GM19452 (cell line): ENCODE measurements at regions not wholly inside any gene's neighbourhood (a gene's known extent, or its start where the extent isn't known, plus 50 kb on each side); places are given as distances from the start of the nearest gene placed in this dataset.
"Not testable (repeated sequence)": the region's sequence is repeated elsewhere in the genome, so short reads cannot be mapped to it uniquely, and the experiment has no call there.

Source experiments
- ATAC-seq: cut with Tn5 transposase; IDR thresholded peaks from one replicate; pipeline ENCODE4 v1.9.1; 2021; ENCODE audit not compliant: unreplicated experiment

DNA sequence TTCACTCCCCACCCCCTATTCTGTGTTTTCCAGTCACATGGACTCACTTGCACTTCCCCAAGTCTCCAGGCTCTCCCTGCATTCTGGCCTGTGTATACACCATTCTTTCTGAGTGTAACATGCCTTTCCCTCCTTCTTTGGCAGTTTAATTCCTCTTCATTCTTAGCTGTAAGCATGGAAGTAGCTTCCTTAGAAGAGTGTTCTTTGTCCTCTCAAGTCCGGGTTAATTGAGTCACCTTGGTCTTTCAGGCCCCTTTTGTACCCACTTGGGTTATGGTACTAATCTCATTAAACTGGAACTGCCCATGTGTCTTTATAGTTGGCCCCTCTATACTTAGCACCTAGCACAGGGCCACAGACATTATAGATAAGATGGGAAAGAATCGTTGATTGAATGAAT, 525.3 kb upstream of the ADGRL4 start:
- ATAC-seq: no peak

- ATAC-seq: no peak
These were observed 523.9 kb upstream of the ADGRL4 start for GRCh38 chr1:79530476-79530875.

DNA sequence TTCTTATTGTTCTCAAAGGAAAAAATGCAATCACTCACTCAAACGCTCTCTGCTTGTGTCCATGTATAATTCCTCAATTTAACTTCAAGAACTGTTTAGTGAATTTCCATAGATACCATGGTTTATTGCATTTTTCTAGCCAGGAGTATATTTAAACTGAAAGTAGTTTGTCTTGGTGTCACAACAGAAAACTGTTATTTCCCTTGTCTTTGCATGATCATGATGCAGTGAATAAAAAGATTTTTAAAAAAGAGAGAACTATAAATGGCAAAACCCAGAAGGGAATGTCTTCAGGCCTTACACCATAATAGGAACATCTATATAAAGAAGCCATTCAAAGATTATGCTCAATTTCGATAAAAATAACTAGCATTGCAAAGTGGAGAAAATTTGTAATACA, 523.5 kb upstream of the ADGRL4 start:
- ATAC-seq: no peak

DNA sequence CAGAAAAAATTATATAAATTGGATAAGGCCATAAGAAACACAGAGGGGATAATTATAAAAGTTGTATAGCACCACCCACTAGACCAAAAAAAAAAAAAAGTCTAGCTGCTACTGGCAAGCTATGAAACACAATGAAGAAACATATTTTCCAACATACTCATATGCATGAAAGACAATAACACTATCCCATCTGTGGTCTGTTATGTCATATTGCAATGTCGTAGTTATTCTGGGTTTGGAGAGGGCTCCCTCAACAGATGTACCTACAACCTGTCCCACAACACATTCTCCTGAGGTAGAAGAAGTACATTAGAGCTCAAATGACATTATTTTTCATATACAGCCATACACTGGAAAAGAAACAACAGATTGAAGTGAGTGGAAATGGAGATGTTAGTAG, 517.6 kb upstream of the ADGRL4 start:
- no peak for ATAC-seq

- ATAC-seq: no peak
These were observed 512.7 kb upstream of the ADGRL4 start for GRCh38 chr1:79519084-79519760.

DNA sequence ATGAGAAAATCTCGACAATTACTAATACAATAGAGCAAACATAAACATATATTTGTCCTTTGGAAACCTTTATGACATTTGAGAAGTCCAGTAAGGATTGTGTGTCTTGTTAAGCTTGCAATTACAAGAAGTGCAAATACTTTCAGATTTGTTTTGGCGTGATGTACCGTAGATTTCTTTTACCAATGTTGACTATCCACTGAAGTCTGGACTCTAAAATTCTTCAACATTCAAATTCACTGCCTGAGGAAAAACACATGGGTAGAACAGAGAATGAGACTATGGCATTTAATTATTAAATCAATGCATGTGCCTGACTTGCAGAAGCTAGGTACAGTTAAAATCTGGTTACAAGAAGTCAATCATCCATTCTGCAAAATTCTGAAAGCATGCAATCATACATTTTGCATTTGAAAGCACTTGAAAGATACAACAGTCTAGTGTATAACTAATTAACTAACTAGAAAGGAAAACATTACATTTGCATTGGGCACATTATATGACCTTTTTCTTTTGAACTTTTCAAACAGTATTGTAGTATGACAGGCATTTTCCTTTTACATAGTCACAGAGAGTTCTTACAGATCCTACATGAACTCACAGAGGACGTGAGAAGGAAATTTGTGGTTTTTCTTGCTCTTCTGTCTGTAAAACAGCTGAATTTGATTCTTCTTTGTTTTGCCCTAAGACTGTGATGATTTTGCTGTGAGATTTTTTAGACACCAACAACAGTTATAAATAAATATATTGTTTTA, 511.1 kb upstream of the ADGRL4 start:
- no peak for ATAC-seq

DNA sequence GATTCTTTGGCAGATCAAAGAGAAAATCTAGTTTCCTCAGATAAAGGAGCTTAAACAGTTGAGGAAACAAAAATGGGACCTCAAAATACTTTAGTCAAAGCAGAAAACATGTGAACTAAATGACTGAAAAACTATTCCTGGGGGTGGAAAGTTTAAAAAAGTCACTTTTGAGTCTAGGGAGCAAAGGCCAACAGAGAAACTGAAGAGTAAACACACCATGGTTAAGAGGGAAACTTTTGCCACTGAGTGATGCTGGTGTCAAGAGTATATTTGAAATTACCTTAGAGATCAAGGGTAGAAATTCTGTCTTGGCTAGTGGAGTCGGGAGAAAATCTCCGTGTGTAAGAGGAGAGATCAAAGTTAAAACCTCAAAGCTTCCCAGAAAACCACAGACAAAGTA, 501.2 kb upstream of the ADGRL4 start:
- no peak for ATAC-seq

DNA sequence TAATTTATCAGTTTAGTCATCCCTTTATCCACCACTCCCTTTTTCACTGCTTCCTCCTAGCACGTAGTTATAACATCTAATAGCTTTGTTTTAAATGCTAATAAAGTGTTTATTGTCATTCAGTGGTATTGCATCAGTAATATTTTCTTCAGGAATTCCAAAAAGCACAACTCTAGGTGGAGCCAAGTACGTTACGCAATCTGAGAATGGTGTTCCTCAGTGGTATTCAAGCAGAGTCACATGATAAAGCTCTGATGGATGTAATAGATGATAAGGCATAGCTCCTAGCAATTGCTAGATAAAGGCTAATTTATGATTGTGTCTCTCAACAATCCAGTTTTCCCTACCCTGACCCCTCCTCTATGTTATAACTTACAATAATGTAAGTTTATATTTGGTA, 494.6 kb upstream of the ADGRL4 start:
- no peak for ATAC-seq

GRCh38 chr1:79499541-79499940, 493.0 kb upstream of the ADGRL4 start:
- ATAC-seq: no peak

GRCh38 chr1:79497193-79497773, 490.8 kb upstream of the ADGRL4 start:
- ATAC-seq: peak; percentile 88

DNA sequence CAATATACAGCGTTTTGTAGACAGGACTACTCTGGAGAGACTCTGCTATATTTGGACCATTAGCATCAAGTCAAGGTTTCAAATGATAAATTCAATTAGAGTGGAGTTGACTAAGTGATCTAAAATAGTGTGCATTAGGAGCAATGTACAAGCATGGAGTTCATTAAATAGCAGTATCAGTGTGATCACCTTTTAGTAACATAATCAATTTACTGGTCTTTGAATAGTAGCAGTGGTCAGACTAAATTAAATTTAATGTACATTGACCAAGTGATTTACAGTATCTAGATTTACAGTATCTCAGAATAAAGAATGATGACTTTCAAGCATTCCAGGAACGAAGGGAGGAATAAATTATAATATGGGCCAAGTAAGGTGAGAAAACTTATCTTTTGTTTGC, 489.6 kb upstream of the ADGRL4 start:
- no peak for ATAC-seq

- ATAC-seq: not testable (repeated sequence)
These were observed 487.2 kb upstream of the ADGRL4 start for GRCh38 chr1:79493702-79494101.

DNA sequence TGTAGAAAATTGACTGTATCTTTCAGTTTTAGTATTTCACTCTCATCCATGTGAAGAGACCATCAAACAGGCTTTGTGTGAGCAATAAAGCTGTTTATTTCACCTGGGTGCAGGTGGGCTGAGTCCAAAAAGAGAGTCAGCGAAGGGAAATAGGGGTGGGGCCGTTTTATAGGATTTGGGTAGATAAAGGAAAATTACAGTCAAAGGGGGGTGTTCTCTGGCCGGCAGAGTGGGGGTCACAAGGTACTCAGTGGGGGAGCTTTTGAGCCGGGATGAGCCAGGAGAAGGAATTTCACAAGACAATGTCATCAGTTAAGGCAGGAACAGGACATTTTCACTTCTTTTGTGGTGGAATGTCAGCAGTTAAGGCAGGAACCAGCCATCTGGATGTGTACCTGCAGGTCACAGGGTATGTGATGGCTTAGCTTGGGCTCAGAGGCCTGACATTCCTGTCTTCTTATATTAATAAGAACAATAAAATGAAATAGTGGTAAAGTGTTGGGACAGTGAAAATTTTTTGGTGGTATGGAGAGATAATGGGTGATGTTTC, 482.1 kb upstream of the ADGRL4 start:
- not testable (repeated sequence) for ATAC-seq

DNA sequence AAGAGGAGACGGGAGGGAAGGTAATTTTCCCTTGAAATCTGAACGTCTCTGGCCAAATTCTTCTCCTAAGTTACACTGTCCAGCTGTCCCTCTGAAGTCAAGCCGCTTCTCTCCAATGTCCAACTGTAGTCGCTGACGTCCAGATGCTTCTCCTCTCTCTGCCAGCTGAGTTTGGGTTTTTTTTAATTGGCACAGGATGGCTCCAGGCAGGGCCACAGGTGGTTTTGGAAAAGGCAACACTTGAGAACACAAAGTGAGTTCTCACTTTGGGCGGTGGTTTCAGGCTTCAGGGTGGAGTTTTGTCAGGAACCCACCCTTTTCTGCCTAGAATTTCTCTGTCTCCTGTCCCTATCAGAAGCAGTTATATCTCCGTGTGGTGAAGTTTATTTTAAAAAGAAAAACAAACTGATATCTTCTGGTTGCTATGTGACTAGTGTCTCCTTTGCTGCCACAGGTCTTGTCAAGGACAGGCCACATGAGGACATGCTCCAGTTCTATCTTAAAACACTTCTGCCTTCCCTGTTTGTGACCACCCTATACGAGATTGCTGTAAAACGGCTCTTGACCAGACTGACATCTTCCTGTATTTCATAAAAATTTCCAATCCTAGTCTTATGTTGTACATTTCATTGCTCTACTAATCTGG, 472.3 kb upstream of the ADGRL4 start:
- no peak for ATAC-seq

- no peak for ATAC-seq
These were observed 471.6 kb upstream of the ADGRL4 start for GRCh38 chr1:79478160-79478559.

DNA sequence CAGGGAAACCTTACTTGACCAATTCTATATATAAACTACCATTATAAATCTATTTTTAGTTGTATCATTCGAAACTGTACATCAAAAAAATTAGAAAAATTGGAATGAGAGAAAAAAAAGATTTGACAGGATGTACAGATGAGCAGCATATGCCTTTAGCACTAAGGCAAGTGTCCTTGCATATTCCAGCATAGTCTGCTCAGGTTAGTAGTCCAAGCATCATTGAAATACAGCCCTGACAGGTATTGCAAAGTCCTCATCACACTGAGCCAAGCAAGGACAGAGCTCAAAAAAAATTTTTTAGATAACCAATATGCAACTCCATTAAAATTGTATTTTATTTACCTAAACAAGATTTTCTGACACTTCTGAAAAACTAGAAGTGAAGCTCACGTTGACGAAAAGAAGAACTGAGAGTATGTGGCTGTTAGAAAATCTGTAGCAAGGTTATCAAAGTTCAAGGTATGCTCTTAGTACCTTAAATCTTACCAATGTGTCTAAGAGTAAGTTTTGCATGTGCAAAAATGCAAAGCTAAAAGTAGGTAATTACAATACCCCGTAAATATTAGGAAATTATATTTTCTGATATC, 465.6 kb upstream of the ADGRL4 start:
- ATAC-seq: peak; percentile 86

DNA sequence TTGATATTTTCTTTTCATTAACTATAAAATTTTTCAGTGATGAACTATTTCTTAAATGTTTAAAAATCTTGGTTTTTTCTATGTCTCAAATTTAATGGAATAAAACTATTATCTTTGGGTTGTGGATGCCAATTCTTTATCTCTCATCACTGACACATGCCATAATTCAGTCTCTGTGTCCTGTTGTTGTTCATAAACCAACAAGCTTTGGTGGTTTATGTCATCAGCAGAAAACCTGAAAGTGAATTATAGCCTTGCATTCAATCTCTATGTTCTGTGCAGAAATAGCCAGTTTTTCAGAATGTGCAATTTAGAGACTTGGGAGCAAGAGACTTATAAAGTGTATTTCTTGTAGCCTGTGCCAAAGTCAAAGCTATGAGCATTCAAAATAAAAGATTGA, 462.6 kb upstream of the ADGRL4 start:
- no peak for ATAC-seq

- ATAC-seq: peak; percentile 97
These were observed 454.4 kb upstream of the ADGRL4 start for GRCh38 chr1:79460773-79461436.

- no peak for ATAC-seq
These were observed 451.2 kb upstream of the ADGRL4 start for GRCh38 chr1:79457562-79458224.

DNA sequence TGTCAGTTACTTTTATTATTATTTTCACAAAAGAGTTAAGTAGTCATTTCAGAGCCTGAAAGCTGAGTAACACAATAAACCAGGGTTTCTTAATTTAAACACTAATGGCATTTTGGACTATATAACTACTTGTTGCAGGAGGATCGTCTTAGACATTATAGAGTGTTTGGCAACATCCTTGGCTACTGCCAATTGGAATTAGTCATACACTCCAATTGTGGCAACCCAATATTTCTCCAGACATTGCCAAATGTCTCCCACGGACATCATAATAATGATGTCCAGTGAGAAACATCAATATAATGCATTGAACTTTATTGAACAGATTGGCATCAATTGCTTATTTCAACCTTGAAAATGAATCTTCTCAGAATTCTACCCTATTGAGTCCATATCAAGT, 441.9 kb upstream of the ADGRL4 start:
- ATAC-seq: no peak
